DMS153 treated with DMSO at 0.1 percent for 48 hours (cell line): ENCODE measurements at regions not wholly inside any gene's neighbourhood (a gene's known extent, or its start where the extent isn't known, plus 50 kb on each side); places are given as distances from the start of the nearest gene placed in this dataset.

Experiments used
- DNase-seq: peaks from one replicate; lab custom pipeline; 2025; ENCODE audit not compliant: unreplicated experiment; lab: John Stamatoyannopoulos, UW

GRCh38 chr5:23007762-23008161, 154.6 kb upstream of the CDH12 start:
- DNase-seq, result no peak

- DNase-seq, result no peak
These were observed 154.1 kb upstream of the CDH12 start for GRCh38 chr5:23007236-23007635.

GRCh38 chr5:23001120-23001519, 148.0 kb upstream of the CDH12 start:
- no peak for DNase-seq

DNA sequence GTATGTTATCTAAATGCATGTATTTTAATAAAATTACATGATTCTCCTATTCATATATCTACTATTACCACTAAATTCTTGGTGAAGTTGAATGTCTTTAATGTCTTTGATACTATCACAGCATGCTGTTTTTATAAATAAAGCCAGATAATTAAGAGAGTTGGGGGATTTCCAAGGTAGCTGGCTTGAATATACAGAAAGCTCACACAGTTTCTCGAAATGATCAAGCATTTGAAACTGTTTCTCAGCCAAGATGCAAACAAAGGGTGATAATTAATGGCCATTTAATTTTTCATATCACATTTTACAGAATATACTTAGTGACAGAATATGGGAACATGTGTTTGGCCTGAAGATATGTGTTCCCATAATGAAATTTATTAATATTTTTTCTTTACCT, 145.6 kb upstream of the CDH12 start:
- no peak for DNase-seq

GRCh38 chr5:22998362-22998761, 145.2 kb upstream of the CDH12 start:
- DNase-seq, result no peak

- no peak for DNase-seq
These were observed 135.8 kb upstream of the CDH12 start for GRCh38 chr5:22988937-22989336.

DNA sequence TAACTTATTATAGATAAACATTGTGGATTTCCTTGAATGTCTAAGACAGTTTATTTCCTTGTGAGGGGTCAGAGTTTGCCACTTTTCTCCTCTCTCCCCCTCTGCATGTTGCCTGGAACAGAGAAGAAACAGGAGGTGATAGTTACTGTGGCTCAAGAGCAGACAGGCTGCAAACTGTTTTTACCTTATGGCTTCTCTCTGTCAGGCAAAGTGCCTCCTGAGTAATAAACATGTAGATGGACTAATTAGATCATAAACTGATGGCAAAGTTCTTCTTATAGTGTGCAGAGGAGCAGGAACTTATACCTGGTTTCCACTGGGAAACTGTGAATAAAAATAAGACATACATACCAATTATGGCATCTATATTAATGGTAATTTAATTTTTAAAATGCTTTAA, 133.1 kb upstream of the CDH12 start:
- no peak for DNase-seq

- DNase-seq, result no peak
These were observed 132.3 kb upstream of the CDH12 start for GRCh38 chr5:22985446-22985845.

- DNase-seq, result no peak
These were observed 117.9 kb upstream of the CDH12 start for GRCh38 chr5:22970956-22971618.

DNA sequence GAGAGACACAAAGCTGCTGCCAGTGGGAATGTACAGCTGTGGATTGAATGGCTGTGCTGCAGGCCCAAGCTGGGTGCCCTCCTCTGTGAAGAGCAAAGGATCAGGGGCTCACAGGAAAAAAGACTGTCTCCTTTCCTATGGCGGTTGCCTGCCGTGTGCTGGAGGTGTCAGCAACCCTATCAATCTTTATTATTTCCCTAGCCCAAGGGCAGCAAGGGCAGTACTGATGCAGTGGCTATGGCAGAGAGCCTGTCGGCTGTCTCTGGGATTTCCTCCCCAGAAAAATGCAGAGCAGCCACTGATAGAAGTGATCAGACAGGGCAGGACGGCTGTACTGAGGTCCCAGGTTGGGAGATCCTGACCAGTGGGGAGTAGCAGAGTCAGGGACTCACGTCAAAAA, 117.3 kb upstream of the CDH12 start:
- DNase-seq, result no peak

DNA sequence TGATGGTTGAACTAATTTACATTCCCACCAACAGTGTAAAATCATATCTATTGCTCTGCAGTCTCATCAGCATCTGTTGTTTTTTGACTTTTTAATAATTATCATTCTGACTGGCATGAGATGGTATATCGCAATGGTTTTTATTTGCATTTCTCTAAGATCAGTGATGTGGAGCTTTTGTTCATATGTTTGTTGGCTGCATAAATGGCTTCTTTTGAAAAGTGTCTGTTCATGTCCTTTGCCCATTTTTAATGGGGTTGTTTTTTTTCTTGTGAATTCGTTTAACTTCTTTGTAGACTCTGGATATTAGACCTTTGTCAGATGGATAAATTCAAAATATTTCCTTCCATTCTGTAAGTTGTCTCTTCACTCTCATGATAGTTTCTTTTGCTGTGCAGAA, 115.2 kb upstream of the CDH12 start:
- no peak for DNase-seq

- no peak for DNase-seq
These were observed 112.8 kb upstream of the CDH12 start for GRCh38 chr5:22965960-22966359.

GRCh38 chr5:22964632-22965031, 111.5 kb upstream of the CDH12 start:
- DNase-seq, result no peak

- no peak for DNase-seq
These were observed 105.5 kb upstream of the CDH12 start for GRCh38 chr5:22958462-22959262.

GRCh38 chr5:22947921-22948320, 94.8 kb upstream of the CDH12 start:
- DNase-seq, result no peak

DNA sequence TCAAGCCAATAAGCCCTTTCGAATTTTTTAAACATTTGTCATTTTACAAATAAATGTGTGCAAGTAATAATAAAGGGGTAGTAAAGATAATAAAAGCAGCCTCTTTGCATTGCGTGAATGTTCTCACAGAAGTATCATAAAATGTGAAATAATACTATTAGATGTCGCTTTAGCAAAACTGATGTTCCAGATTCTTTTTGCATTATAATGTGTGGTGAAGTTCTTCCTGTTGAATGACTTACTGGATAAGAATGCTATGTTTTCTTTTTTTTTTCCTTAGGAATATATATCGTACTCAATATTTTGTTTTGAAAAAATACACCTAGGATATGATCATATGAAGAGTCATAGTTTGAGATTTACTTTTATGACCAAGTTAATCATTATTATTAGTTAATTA, 85.2 kb upstream of the CDH12 start:
- no peak for DNase-seq

GRCh38 chr5:22928821-22929482, 75.8 kb upstream of the CDH12 start:
- DNase-seq, result no peak

GRCh38 chr5:22926574-22926973, 73.4 kb upstream of the CDH12 start:
- DNase-seq, result no peak

DNA sequence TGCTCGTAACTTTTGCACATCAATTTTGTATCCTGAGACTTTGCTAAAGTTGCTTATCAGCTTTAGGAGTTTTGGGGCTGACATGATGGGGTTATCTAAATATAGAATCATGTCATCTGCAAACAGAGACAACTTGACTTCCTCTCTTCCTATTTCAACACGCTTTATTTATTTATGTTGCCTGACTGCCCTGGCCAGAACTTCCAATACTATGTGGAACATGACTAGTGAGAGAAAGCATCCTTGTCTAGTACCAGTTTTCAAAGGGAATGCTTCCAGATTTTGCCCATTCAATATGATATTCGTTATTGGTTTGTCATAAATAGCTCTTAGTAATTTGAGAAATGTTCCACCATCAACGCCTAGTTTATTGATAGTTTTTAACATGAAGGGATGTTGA, 65.4 kb upstream of the CDH12 start:
- no peak for DNase-seq

DNA sequence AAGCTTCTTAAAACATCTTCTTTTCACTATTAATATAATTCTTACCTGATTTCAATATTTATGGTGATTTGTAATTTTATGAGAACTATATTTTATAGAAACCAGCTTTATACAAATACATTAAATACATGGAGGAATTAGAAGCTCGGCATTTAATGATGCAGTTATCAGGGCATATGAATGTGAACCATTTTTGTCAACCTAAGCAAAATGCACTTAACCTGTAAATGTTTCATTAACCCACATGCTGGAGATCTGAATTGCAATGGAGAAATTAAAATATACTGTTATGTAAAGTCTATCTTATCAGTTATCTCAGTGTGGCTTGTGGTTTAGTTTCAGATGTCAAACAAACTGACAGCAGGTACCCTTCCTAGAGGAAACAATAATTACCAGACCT, 63.2 kb upstream of the CDH12 start:
- DNase-seq, result no peak

- DNase-seq, result no peak
These were observed 57.9 kb upstream of the CDH12 start for GRCh38 chr5:22911019-22911418.

DNA sequence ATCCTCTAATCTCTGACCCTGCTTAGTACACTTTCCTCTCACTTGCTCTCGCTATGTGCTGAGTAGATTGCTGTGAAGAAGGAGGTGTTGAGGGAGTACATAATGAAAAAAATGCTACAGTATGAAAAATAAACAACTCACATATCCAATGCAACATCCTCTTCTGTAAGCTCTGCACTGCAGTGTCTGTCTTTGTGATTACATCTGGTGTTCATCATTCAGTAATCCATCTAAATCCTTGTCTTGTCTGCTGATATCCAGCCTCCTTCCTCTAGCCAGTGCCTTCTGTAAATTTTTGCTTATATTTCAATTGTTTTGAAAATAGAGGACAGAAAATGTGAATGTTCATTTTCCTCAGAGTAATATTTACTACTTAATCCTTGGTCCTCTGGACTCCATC, 57.4 kb upstream of the CDH12 start:
- DNase-seq, result no peak
